ENCODE measurements at regions not wholly inside any gene's neighbourhood (a gene's known extent, or its start where the extent isn't known, plus 50 kb on each side); places are given as distances from the start of the nearest gene placed in this dataset.

GRCh38 chr14:81632157-81632556 is 98.5 kb upstream of the SEL1L start:
- no peak for TF ChIP-seq CTCF (conservative IDR thresholded peaks at IDR 0.05; ENCODE audit: low read length)
- TF ChIP-seq EZH2phosphoT487 (IDR thresholded peaks at IDR 0.05; ENCODE audit: borderline replicate concordance, low read depth, low read length) = no peak

All from OCI-LY7 (cell line).